ENCODE measurements at regions not wholly inside any gene's neighbourhood (a gene's known extent, or its start where the extent isn't known, plus 50 kb on each side); places are given as distances from the start of the nearest gene placed in this dataset.
"Not testable (repeated sequence)": the region's sequence is repeated elsewhere in the genome, so short reads cannot be mapped to it uniquely, and the experiment has no call there.

GRCh38 chr17:30695265-30695811, 129.2 kb downstream of the CRLF3 start:
- TF ChIP-seq CTCF (IDR thresholded peaks at IDR 0.05 in 2 of 3, conservative IDR thresholded peaks at IDR 0.05 in 1 of 3; ENCODE audit: borderline replicate concordance in 1 of 3, insufficient read depth in 1 of 3, low read depth in 2 of 3, low read length in 2 of 3); POLR2A (IDR thresholded peaks at IDR 0.05; ENCODE audit: borderline replicate concordance, extremely low read depth, insufficient read depth, insufficient read length); SP1 (IDR thresholded peaks at IDR 0.05; ENCODE audit: low read depth); JUND (IDR thresholded peaks at IDR 0.05); REST (IDR thresholded peaks at IDR 0.05; ENCODE audit: low read depth); YY1 (IDR thresholded peaks at IDR 0.05; ENCODE audit: extremely low read depth, insufficient replicate concordance, low read depth, low read length); ZFX (IDR thresholded peaks at IDR 0.05); EZH2phosphoT487 (IDR thresholded peaks at IDR 0.05; ENCODE audit: borderline replicate concordance); POLR2AphosphoS5 (IDR thresholded peaks at IDR 0.05; ENCODE audit: low read depth, low read length); EZH2 (IDR thresholded peaks at IDR 0.05); EGR1 (IDR thresholded peaks at IDR 0.05; ENCODE audit: low read depth); TCF7L2 (IDR thresholded peaks at IDR 0.05; ENCODE audit: borderline replicate concordance, extremely low read depth, insufficient read depth, insufficient read length): not testable (repeated sequence)

Data from HCT116 (cell line).